DMS114 treated with DMSO at 0.1 percent for 48 hours (cell line): ENCODE measurements at regions not wholly inside any gene's neighbourhood (a gene's known extent, or its start where the extent isn't known, plus 50 kb on each side); places are given as distances from the start of the nearest gene placed in this dataset.

Experiments used
- DNase-seq: peaks from one replicate; lab custom pipeline; 2025; ENCODE audit not compliant: unreplicated experiment; lab: John Stamatoyannopoulos, UW

- no peak for DNase-seq
These were observed 130.3 kb upstream of the CXCR4 start for GRCh38 chr2:136248242-136248641.

GRCh38 chr2:136247204-136247950 lies 129.4 kb upstream of the CXCR4 start:
- DNase-seq = no peak

GRCh38 chr2:136246086-136246669 lies 128.2 kb upstream of the CXCR4 start:
- DNase-seq = no peak

GRCh38 chr2:136245211-136245610 lies 127.3 kb upstream of the CXCR4 start:
- no peak for DNase-seq

- no peak for DNase-seq
These were observed 126.6 kb upstream of the CXCR4 start for GRCh38 chr2:136244536-136244885.

- no peak for DNase-seq
These were observed 125.9 kb upstream of the CXCR4 start for GRCh38 chr2:136243638-136244535.

- no peak for DNase-seq
These were observed 124.8 kb upstream of the CXCR4 start for GRCh38 chr2:136242687-136243277.

- no peak for DNase-seq
These were observed 124.2 kb upstream of the CXCR4 start for GRCh38 chr2:136242100-136242499.

- DNase-seq = no peak
These were observed 121.2 kb upstream of the CXCR4 start for GRCh38 chr2:136239079-136239685.

GRCh38 chr2:136238286-136239078 lies 120.5 kb upstream of the CXCR4 start:
- no peak for DNase-seq

- no peak for DNase-seq
These were observed 118.1 kb upstream of the CXCR4 start for GRCh38 chr2:136236019-136236418.

- DNase-seq = no peak
These were observed 117.6 kb upstream of the CXCR4 start for GRCh38 chr2:136235546-136235945.

GRCh38 chr2:136234261-136234660 lies 116.3 kb upstream of the CXCR4 start:
- DNase-seq = no peak

GRCh38 chr2:136233298-136233697 lies 115.3 kb upstream of the CXCR4 start:
- no peak for DNase-seq

GRCh38 chr2:136232456-136233172 lies 114.7 kb upstream of the CXCR4 start:
- no peak for DNase-seq

GRCh38 chr2:136230464-136230863 lies 112.5 kb upstream of the CXCR4 start:
- DNase-seq = no peak

- no peak for DNase-seq
These were observed 109.0 kb upstream of the CXCR4 start for GRCh38 chr2:136226903-136227302.

GRCh38 chr2:136225950-136226835 lies 108.2 kb upstream of the CXCR4 start:
- DNase-seq = no peak

- no peak for DNase-seq
These were observed 105.3 kb upstream of the CXCR4 start for GRCh38 chr2:136223274-136223673.
